ENCODE measurements at regions not wholly inside any gene's neighbourhood (a gene's known extent, or its start where the extent isn't known, plus 50 kb on each side); places are given as distances from the start of the nearest gene placed in this dataset.

GRCh38 chr20:22264917-22265316 is 319.5 kb downstream of the FOXA2 start:
- Histone ChIP-seq H2AFZ (ENCODE audit: low read length) (no peak overlapping the region), H3K27me3 (ENCODE audit: low read length) (peaks cover 92% of the 10 kb centered on the region), H3K4me3 (ENCODE audit: low read length) (no peak overlapping the region), H3K9ac (ENCODE audit: low read length) (no peak overlapping the region), H4K20me1 (ENCODE audit: low read length) (no peaks in the 10 kb centered on the region), H3K4me2 (ENCODE audit: low read length) (no peak overlapping the region), H3K9me3 (ENCODE audit: low read length) (no peaks in the 10 kb centered on the region), H3K9me2 (replicated peaks; ENCODE audit: low read length) (no peaks in the 10 kb centered on the region), H3K27ac (ENCODE audit: low read length) (no peak overlapping the region), H3K79me2 (ENCODE audit: low read length) (no peaks in the 10 kb centered on the region), H3F3A (ENCODE audit: low read length, unreplicated experiment) (no peaks in the 10 kb centered on the region), H3K4me1 (ENCODE audit: insufficient read depth, low read length) (no peaks in the 10 kb centered on the region), H3K36me3 (ENCODE audit: low read depth, low read length) (no peaks in the 10 kb centered on the region)
- ATAC-seq (no peak), DNase-seq (no peak)
- intact Hi-C loops (cut with micrococcal nuclease), result no loop called here
- no TSS peak for BruUV-seq (replicated peaks)
- TF ChIP-seq CTCF (conservative IDR thresholded peaks at IDR 0.05; ENCODE audit: low read depth, low read length) (no peak), EZH2 (IDR thresholded peaks at IDR 0.05; ENCODE audit: low read length, unreplicated experiment) (no peak), EZH2phosphoT487 (IDR thresholded peaks at IDR 0.05; ENCODE audit: borderline replicate concordance, low read length) (no peak)
- ChIA-PET CTCF (no interaction called here), POLR2A (ENCODE audit: unreplicated experiment) (no interaction called here)

- no peak overlapping the region for H3K4me2 ChIP-seq (ENCODE audit: low read length)
- no peak overlapping the region for H3K9ac ChIP-seq (ENCODE audit: low read length)
- H3K27me3 ChIP-seq (ENCODE audit: low read length), result peaks cover 76% of the 10 kb centered on the region
- ChIA-PET POLR2A (ENCODE audit: unreplicated experiment) (no interaction called here), CTCF (no interaction called here)
- H2AFZ ChIP-seq (ENCODE audit: low read length), result no peak overlapping the region
- no peak for ATAC-seq
- H3K36me3 ChIP-seq (ENCODE audit: low read depth, low read length), result no peaks in the 10 kb centered on the region
- H3K4me1 ChIP-seq (ENCODE audit: insufficient read depth, low read length), result no peaks in the 10 kb centered on the region
- no peaks in the 10 kb centered on the region for H4K20me1 ChIP-seq (ENCODE audit: low read length)
- no peaks in the 10 kb centered on the region for H3K9me2 ChIP-seq (replicated peaks; ENCODE audit: low read length)
- no peaks in the 10 kb centered on the region for H3K9me3 ChIP-seq (ENCODE audit: low read length)
- H3K79me2 ChIP-seq (ENCODE audit: low read length), result no peaks in the 10 kb centered on the region
- no peak overlapping the region for H3K27ac ChIP-seq (ENCODE audit: low read length)
- H3F3A ChIP-seq (ENCODE audit: low read length, unreplicated experiment), result no peaks in the 10 kb centered on the region
- TF ChIP-seq EZH2 (IDR thresholded peaks at IDR 0.05; ENCODE audit: low read length, unreplicated experiment), result no peak
- no peak overlapping the region for H3K4me3 ChIP-seq (ENCODE audit: low read length)
- BruUV-seq (replicated peaks), result no TSS peak
- intact Hi-C loops (cut with micrococcal nuclease), result no loop called here
- DNase-seq, result no peak
These were observed 323.9 kb downstream of the FOXA2 start for GRCh38 chr20:22260506-22260905.

GRCh38 chr20:22257912-22258311 is 326.5 kb downstream of the FOXA2 start:
- H3K79me2 ChIP-seq (ENCODE audit: low read length), result no peaks in the 10 kb centered on the region
- H3K36me3 ChIP-seq (ENCODE audit: low read depth, low read length), result no peaks in the 10 kb centered on the region
- H3K9me3 ChIP-seq (ENCODE audit: low read length), result no peaks in the 10 kb centered on the region
- no peak overlapping the region for H3K27ac ChIP-seq (ENCODE audit: low read length)
- peaks cover 61% of the 10 kb centered on the region for H3K27me3 ChIP-seq (ENCODE audit: low read length)
- no peak overlapping the region for H3K4me3 ChIP-seq (ENCODE audit: low read length)
- H3K9me2 ChIP-seq (replicated peaks; ENCODE audit: low read length), result no peaks in the 10 kb centered on the region
- POLR2A ChIA-PET (ENCODE audit: unreplicated experiment), result interaction anchor here (0.6 kb wide), 1 partner anchor 1139 kb away, joined by 4 read pairs; no protein-coding TSS in a partner anchor
- DNase-seq (no peak), ATAC-seq (no peak)
- no peak overlapping the region for H3K9ac ChIP-seq (ENCODE audit: low read length)
- no peak overlapping the region for H2AFZ ChIP-seq (ENCODE audit: low read length)
- no peak overlapping the region for H3K4me2 ChIP-seq (ENCODE audit: low read length)
- no peaks in the 10 kb centered on the region for H3K4me1 ChIP-seq (ENCODE audit: insufficient read depth, low read length)
- TF ChIP-seq EZH2 (IDR thresholded peaks at IDR 0.05; ENCODE audit: low read length, unreplicated experiment) (no peak), CTCF (conservative IDR thresholded peaks at IDR 0.05; ENCODE audit: low read depth, low read length) (no peak), EZH2phosphoT487 (IDR thresholded peaks at IDR 0.05; ENCODE audit: borderline replicate concordance, low read length) (no peak)
- H3F3A ChIP-seq (ENCODE audit: low read length, unreplicated experiment), result no peaks in the 10 kb centered on the region
- intact Hi-C loops (cut with micrococcal nuclease), result no loop called here
- BruUV-seq (replicated peaks), result no TSS peak
- CTCF ChIA-PET, result interaction anchor here (0.6 kb wide), 1 partner anchor 540 kb away, joined by 3 read pairs; no protein-coding TSS in a partner anchor
- H4K20me1 ChIP-seq (ENCODE audit: low read length), result no peaks in the 10 kb centered on the region

Measured in PC-3 (cell line).